ENCODE measurements at regions not wholly inside any gene's neighbourhood (a gene's known extent, or its start where the extent isn't known, plus 50 kb on each side); places are given as distances from the start of the nearest gene placed in this dataset.
"Not testable (repeated sequence)": the region's sequence is repeated elsewhere in the genome, so short reads cannot be mapped to it uniquely, and the experiment has no call there.

DNA sequence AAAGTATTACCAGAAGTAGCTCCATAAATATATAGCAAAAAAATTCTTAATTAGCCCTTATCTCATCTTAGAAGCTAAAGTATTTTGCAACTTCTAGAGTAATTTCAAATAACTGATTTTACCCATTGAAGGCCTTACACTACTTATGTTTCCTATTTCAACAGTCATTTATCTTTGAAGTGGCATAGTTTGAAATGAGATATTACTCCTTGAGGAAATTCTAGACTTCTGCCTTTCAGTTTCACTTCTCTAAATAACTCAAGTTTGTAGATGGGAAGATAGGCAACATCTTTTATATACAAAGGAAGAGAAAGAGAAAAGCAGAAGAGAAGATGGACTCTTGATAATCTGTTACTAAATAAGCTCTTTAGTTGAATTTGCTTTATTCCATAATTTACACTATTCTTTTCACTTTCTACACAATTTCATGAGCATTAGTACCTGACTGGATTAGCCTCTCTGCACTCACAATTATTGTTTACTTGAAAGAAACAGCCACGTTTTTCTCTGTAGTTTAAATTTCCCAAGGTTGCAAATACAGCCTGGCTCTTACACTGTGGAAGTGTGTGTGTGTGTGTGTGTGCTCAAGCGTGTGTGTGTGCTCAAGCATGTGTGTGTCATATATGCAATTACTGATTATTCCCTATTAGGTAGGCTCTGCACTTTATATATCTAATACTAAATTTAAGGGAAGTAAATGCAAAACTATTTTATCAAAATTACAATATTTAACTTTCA, 60.6 kb upstream of the EMB start:
- H3K27ac ChIP-seq, result no peak overlapping the region
- H3K9me3 ChIP-seq (replicated peaks), result no peaks in the 10 kb centered on the region
- no peak overlapping the region for H3K4me3 ChIP-seq
- DNase-seq, result no peak
- no peaks in the 10 kb centered on the region for H3K27me3 ChIP-seq
- H3K4me1 ChIP-seq, result no peaks in the 10 kb centered on the region
- no peaks in the 10 kb centered on the region for H3K36me3 ChIP-seq

DNA sequence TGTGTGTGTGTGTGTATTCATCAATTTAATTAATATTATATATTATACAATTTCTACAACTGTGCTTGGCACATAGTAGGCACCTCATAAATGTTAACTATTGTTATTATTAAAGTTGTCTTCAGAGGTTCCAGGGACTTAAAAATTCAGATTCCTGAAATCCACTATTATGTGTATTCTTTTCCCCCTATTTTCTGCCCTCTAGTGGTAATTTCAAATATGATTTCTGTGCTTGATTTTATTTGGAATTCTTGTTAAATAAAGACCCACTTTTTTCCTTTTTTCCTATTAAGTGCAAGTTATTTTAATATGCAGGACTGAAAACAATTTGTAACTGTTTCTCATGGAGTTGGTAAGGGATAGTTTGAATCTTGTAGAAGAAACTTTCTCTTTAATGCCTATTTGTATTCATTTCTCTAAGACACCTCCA, 72.0 kb upstream of the EMB start:
- not testable (repeated sequence) for H3K4me1 ChIP-seq; H3K4me3 ChIP-seq; H3K9me3 ChIP-seq (replicated peaks); H3K27me3 ChIP-seq; H3K36me3 ChIP-seq; H3K27ac ChIP-seq
- peak in 1 of 2 experiments; percentile 4 for DNase-seq

DNA sequence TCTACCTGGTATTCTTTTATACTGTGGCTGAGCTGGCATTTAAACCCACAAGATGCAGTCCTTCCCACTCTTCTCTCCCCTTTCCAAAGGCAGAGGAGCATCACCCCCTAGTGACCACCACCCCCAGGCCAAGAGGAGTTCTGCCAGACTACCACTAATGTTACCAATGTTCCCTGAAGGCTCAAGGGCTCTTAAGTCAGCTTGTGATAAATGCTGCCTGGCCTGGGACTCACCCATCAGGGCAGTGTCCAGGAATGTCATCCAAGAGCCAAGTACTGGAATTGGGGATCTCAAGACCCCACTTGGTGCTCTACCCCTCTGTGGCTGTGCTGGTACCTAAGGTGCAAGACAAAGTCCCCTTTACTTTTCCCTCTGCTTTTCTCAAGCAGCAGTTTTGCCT, 80.0 kb upstream of the EMB start:
- H3K9me3 ChIP-seq (replicated peaks); DNase-seq; H3K27me3 ChIP-seq: not testable (repeated sequence)

DNA sequence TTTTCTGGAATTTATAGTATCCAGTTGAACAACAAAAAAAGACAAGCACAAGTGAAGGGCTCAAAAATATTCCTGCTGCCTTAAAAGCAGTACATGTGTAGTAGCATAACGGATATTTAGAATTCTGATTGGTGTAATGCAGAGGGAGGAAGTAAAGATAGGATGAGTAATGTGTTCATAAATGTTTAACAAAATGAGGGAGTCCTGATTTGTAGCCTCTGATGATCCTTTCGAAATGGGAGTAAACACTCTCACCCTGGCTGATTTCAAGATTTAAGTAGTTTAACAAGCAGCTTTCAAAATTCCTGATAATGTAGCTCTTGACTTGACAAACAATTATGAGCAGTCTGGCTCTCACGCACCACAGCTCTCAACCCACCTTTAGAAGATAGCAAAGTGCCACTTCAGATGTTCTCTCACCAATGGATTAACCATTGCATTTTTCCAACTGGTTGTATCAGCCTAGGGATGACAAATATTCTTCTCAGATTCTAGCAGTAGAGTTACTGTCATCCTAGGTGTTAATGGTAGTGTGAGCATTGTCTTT, 86.5 kb upstream of the EMB start:
- not testable (repeated sequence) for H3K9me3 ChIP-seq (replicated peaks)

More for the DNA sequence above, 80.0 kb upstream of the EMB start:
- H3K27ac ChIP-seq, H3K4me3 ChIP-seq, H3K4me1 ChIP-seq, H3K36me3 ChIP-seq: not testable (repeated sequence)

DNA sequence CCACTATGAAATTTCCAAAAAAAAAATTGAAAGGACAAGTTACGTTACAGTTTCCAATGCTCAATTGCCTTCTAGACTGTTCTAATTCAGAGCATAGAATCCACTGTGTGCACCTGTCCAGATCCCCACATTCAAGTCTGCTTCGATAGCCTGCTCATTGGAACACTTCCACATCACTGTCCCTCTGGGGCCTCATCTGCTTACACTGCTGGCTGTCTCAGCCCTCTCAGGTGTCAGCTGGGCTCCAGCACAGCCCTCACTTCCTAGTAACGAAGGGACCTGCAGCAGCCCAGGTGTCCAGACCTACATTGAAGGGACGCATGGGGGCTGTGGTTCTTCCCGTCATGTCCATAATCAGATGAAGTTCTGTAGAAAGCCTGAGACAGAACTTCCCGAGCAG, 94.3 kb upstream of the EMB start:
- Histone ChIP-seq H3K4me3 (no peak overlapping the region), H3K27me3 (no peaks in the 10 kb centered on the region), H3K36me3 (no peaks in the 10 kb centered on the region), H3K9me3 (replicated peaks) (no peaks in the 10 kb centered on the region), H3K27ac (no peak overlapping the region), H3K4me1 (no peaks in the 10 kb centered on the region)
- DNase-seq, result no peak

More for the DNA sequence above, 86.5 kb upstream of the EMB start:
- not testable (repeated sequence) for H3K27ac ChIP-seq, H3K4me3 ChIP-seq, H3K36me3 ChIP-seq, DNase-seq, H3K27me3 ChIP-seq, H3K4me1 ChIP-seq

DNA sequence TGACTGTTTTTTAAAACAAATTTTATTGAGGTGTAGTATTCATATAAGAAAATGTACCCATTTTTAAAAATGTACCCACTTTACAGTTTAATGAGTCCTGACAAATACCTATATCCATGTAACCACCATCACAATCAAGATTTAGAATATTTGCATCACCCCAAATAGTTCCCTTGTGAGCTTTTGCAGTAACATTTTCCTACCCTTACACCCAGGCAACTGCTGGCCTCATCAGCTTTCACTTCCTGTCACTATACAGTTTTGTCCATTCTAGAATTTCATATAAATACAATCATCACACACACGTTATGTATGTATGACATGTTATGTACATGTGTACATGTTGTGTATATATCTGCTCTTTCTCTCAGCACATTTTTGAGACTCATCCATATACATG, 96.4 kb upstream of the EMB start:
- not testable (repeated sequence) for H3K4me3 ChIP-seq; DNase-seq; H3K27ac ChIP-seq; H3K36me3 ChIP-seq; H3K4me1 ChIP-seq; H3K27me3 ChIP-seq; H3K9me3 ChIP-seq (replicated peaks)

DNA sequence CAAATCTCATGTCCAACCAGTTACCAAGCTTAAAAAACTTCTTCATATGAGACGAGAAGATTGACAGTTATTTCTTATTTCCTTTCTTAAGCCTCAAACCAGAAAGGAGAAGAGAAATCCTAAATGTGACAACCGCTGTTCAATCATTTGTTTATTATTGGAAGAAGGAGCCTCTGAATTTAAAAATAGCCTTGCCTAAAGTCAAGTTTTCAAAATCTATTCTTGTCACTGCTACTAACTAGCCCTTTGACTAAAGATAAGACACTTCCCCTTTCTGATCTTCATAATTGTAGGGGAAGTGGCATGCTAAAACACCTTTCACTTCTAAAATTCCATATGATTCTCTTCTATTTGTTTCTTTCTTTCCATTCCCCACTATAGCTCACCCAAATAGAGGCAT, 106.2 kb upstream of the EMB start:
- DNase-seq, result no peak
- H3K36me3 ChIP-seq, result no peaks in the 10 kb centered on the region
- no peaks in the 10 kb centered on the region for H3K4me1 ChIP-seq
- no peak overlapping the region for H3K27ac ChIP-seq
- H3K4me3 ChIP-seq, result no peak overlapping the region
- no peaks in the 10 kb centered on the region for H3K9me3 ChIP-seq (replicated peaks)
- no peaks in the 10 kb centered on the region for H3K27me3 ChIP-seq

DNA sequence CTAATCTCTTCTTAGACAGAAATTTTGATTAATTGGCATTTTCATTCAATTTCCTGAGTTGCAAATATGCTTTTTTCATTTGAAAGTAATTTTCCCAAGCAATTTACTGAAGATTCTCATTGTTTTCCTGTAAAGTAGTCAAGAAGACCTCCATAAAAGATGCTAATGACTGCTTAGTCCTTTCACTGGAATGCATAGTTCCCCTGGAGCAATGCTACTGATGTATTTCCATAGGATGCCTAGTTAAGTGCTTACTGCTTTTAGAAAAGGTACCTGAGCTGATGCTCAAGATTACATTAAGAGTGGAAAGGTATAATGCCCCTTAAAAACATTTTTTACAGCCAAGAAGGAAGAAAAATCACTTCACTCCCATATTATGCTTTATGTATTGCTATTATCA, 109.2 kb upstream of the EMB start:
- no peak overlapping the region for H3K4me3 ChIP-seq
- H3K4me1 ChIP-seq, result no peaks in the 10 kb centered on the region
- no peaks in the 10 kb centered on the region for H3K9me3 ChIP-seq (replicated peaks)
- no peak overlapping the region for H3K27ac ChIP-seq
- no peaks in the 10 kb centered on the region for H3K36me3 ChIP-seq
- no peaks in the 10 kb centered on the region for H3K27me3 ChIP-seq
- DNase-seq, result no peak

DNA sequence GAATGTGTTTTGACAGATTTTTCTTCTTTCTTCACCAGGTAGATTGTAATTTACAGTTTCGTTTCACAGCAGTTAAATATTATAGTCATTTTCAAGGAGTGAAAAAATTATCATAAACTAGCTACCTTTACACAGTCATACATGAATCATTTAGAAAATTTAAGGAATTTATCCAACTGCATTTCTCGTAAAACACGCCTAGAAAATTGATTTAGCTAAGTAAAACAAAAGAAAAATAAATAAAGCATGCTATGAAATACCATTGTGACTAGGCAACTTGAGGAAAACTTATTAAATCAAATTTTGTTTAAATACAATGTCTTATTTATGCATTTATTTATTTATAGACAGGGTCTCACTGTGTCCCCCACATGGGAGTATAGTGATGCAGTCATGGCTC, 109.9 kb upstream of the EMB start:
- Histone ChIP-seq H3K4me1 (no peaks in the 10 kb centered on the region), H3K36me3 (no peaks in the 10 kb centered on the region), H3K27ac (no peak overlapping the region), H3K9me3 (replicated peaks) (no peaks in the 10 kb centered on the region), H3K4me3 (no peak overlapping the region), H3K27me3 (no peaks in the 10 kb centered on the region)
- DNase-seq, result no peak

DNA sequence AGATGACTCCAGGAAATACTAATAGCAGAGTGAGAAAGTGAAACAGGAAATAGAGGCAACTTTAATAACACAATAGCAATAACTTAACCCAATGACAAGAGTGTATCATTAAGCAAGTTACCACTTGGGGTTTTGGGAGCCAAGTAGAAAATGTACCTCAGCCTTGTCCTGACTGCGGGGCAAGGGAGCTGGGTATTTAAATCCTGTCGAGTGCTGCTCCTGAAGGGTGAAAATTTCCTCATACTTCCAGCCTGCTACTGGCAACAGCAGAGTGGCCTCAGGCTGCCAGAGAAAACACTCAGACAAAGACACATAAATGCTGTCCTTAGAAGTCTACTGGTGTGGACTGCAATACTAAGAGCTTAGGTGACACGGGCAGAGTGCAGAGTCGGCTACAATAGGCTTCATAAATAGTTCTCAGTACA, 112.5 kb upstream of the EMB start:
- Histone ChIP-seq H3K27me3 (no peaks in the 10 kb centered on the region), H3K9me3 (replicated peaks) (no peaks in the 10 kb centered on the region), H3K4me3 (no peak overlapping the region), H3K4me1 (no peaks in the 10 kb centered on the region), H3K27ac (no peak overlapping the region), H3K36me3 (no peaks in the 10 kb centered on the region)
- DNase-seq, result no peak

DNA sequence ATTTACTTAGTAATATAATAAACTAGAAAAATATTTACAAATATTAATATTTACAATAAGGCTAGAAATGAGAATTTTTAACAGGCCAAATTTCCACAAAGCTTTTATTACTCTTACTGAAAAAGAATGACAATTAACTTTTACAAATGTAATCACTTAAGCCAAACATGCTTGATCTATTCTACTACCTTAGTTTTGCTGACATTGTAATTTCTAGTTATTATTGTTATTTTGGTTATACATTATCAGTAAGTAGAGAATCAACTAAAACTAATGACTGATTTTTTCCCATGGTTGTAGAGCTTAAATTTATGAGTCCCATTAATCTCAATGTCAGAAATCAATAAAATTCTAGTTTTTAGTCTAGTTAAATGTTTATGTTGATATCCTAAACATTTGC, 107.8 kb upstream of the PARP8 start:
- not testable (repeated sequence) for H3K9me3 ChIP-seq (replicated peaks); H3K27me3 ChIP-seq; H3K27ac ChIP-seq; H3K36me3 ChIP-seq; DNase-seq; H3K4me3 ChIP-seq; H3K4me1 ChIP-seq

DNA sequence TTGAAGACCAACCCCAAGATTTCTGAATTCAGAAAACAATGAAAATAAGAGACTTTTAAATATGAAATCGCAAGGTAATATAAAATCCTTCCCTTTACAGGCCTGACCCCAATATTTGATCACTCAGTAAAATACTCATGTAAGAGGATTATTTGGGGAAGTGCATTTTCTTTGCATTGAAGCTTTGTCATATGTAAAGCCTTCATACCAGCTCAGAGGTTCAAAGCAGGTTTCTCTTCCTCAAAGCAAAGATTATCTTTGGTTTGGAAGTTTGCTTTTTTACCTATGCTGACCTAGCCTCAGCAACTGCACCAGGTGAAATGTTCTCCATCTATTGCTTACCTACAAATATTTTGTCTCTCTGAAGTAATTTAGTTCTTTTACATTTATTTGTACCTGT, 106.5 kb upstream of the PARP8 start:
- no peaks in the 10 kb centered on the region for H3K4me1 ChIP-seq
- H3K9me3 ChIP-seq (replicated peaks), result no peaks in the 10 kb centered on the region
- no peak overlapping the region for H3K27ac ChIP-seq
- H3K4me3 ChIP-seq, result no peak overlapping the region
- no peaks in the 10 kb centered on the region for H3K36me3 ChIP-seq
- H3K27me3 ChIP-seq, result no peaks in the 10 kb centered on the region
- DNase-seq, result no peak

DNA sequence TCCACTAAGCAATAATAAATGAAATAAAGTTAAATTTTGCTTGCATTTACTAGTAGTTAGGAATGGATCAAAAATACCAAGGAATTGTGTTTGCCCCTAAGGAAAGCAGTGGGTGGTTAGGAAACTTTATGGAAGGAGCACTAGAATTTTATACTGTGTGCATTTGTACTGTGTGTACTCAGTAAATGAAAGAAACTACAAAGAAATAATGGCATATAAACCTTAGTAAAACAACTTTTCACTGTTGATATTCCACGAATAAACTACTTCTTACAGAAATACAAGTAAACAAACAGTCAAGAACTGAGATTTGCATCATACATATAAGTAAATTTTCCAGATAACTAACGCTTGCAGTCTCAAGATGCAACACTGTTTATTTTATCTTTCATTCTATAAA, 103.7 kb upstream of the PARP8 start:
- no peaks in the 10 kb centered on the region for H3K9me3 ChIP-seq (replicated peaks)
- DNase-seq, result no peak
- H3K36me3 ChIP-seq, result no peaks in the 10 kb centered on the region
- no peak overlapping the region for H3K27ac ChIP-seq
- no peaks in the 10 kb centered on the region for H3K4me1 ChIP-seq
- H3K27me3 ChIP-seq, result no peaks in the 10 kb centered on the region
- no peak overlapping the region for H3K4me3 ChIP-seq

DNA sequence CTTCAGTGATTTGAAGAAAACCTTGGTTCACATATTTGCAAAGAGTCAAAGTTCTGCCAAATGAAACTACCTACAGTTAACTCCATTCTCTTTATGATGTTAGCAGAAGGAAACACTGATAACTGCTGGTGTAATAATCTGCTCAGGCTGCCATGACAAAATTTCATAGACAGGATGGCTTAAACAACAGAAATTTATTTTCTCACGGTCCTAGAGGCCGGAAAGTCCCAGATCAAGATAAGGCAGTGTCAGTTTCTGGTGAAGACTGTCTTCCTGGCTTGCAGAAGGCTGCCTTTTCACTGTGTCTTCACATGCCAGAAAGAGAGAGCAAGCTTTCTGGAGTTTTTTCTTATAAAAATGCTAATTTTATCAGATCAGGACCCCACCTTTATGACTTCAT, 102.4 kb upstream of the PARP8 start:
- Histone ChIP-seq H3K36me3 (no peaks in the 10 kb centered on the region), H3K4me1 (no peaks in the 10 kb centered on the region), H3K4me3 (no peak overlapping the region), H3K9me3 (replicated peaks) (no peaks in the 10 kb centered on the region), H3K27me3 (no peaks in the 10 kb centered on the region), H3K27ac (no peak overlapping the region)
- DNase-seq, result no peak

DNA sequence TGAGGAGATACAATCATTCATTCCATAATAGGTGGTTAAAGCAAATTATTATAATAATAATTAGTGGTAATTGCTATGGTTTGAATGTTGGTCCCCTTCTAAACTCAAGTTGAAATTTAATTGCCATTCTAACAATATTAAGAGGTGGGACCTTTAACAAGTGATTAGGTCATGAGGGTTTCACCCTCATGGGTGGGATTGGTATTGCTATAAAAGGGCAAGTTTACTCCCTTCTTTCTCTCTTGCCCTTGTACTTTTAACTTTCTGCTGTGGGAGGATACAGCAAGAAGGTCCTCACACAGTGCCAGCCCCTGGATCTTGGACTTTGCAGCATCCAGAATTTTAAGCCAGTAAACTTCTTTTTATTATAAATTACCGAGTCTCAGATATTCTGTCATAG, 101.9 kb upstream of the PARP8 start:
- Histone ChIP-seq H3K36me3 (no peaks in the 10 kb centered on the region), H3K27ac (no peak overlapping the region), H3K9me3 (replicated peaks) (no peaks in the 10 kb centered on the region), H3K4me3 (no peak overlapping the region), H3K4me1 (no peaks in the 10 kb centered on the region), H3K27me3 (no peaks in the 10 kb centered on the region)
- DNase-seq, result no peak

DNA sequence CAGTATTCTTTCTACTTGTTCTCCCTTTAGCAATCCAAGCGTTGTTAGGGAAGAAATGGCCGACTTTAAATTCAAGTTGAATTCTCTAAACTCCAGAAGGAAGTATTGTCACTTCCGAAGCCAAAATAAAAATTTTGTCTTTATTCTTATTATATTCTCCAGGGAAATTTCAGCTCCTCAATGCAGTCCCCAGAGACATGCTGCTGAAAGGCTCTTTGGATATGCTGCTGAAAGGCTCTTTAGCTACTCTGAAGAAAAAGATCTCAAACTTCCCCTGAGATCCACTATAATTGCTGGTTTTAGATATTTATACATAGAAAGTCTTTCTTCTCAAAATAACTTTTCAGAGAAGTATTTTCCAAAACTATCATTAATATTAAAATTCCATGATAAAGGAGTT, 92.3 kb upstream of the PARP8 start:
- Histone ChIP-seq H3K4me3 (no peak overlapping the region), H3K27me3 (no peaks in the 10 kb centered on the region), H3K4me1 (no peaks in the 10 kb centered on the region), H3K36me3 (no peaks in the 10 kb centered on the region), H3K27ac (no peak overlapping the region), H3K9me3 (replicated peaks) (no peaks in the 10 kb centered on the region)
- DNase-seq, result no peak

Measured in SJCRH30 (cell line).